Breast epithelium (tissue), 3 donors: ENCODE measurements at regions not wholly inside any gene's neighbourhood (a gene's known extent, or its start where the extent isn't known, plus 50 kb on each side); places are given as distances from the start of the nearest gene placed in this dataset.

Experiments used
- POLR2A ChIP-seq: fragments of 450-650 bp; IDR thresholded peaks from one replicate; pipeline ENCODE4 v1.6.1; 2016; ENCODE audit warnings: antibody characterized with exemption, mild to moderate bottlenecking, moderate library complexity
- POLR2AphosphoS5 ChIP-seq, 3 donors: sonication (generic); formaldehyde crosslinking; IDR thresholded peaks; one replicate each; pipeline ENCODE4 v1.6.1; 2017; ENCODE audit warnings: antibody characterized with exemption in 3 of 3
- TF ChIP-seq, protein P1 (sequence below), 3 donors: fragments of 450-650 bp; IDR thresholded peaks; one replicate each; pipeline ENCODE4 v1.5.1; 2016 to 2017; ENCODE audit warnings: antibody characterized with exemption in 3 of 3, mild to moderate bottlenecking in 3 of 3, moderate library complexity in 3 of 3

DNA sequence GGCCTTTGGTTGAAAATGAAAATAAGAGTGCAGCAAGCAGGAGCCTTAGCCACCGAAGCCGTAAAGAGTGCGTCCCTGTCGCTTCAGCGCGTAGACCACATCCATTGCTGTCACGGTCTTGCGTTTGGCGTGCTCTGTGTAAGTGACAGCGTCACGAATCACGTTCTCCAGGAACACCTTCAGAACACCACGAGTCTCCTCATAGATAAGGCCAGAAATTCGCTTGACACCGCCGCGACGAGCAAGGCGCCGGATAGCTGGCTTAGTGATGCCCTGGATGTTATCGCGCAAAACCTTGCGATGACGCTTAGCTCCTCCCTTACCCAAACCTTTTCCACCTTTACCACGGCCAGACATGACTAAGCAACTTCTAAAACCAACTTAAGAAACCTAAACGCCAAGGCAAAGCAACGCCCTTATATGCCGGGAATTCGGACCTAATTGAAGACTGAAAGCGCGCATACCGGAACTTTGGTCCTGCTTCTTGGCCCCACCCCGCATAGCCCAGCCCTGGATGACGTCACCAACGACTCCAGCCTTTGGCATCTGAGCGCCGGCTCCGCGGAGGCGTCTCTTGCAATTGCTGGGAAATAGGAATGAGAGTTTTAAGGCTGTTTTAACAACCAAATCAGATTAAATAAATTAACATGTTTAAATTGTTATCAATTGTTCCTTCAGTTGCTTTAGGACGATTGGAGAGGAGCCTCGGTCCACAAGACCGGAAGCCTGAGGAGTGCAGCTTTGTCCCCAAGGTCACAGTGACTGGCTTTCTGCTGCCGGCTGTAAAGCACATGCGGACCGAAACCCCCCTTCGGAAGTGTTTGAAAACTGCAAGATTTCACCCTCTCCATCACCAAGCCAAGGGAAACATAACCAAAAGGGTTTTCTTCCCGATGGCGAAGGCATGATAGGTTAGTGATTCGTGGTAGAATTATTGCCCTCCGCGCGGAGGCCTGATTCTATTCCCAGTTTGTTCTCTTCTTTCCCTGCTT is 79.6 kb upstream of the BTN3A2 start:
- TF ChIP-seq, protein P1, sequence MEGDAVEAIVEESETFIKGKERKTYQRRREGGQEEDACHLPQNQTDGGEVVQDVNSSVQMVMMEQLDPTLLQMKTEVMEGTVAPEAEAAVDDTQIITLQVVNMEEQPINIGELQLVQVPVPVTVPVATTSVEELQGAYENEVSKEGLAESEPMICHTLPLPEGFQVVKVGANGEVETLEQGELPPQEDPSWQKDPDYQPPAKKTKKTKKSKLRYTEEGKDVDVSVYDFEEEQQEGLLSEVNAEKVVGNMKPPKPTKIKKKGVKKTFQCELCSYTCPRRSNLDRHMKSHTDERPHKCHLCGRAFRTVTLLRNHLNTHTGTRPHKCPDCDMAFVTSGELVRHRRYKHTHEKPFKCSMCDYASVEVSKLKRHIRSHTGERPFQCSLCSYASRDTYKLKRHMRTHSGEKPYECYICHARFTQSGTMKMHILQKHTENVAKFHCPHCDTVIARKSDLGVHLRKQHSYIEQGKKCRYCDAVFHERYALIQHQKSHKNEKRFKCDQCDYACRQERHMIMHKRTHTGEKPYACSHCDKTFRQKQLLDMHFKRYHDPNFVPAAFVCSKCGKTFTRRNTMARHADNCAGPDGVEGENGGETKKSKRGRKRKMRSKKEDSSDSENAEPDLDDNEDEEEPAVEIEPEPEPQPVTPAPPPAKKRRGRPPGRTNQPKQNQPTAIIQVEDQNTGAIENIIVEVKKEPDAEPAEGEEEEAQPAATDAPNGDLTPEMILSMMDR (IDR thresholded peaks at IDR 0.05) = peak in 1 of 3 donors; percentile 24
- TF ChIP-seq POLR2A (peak; percentile 87), POLR2AphosphoS5 (IDR thresholded peaks at IDR 0.05) (peak; percentile 96 to 98 (median 98))
